NCI-H748 (cell line): ENCODE measurements at regions not wholly inside any gene's neighbourhood (a gene's known extent, or its start where the extent isn't known, plus 50 kb on each side); places are given as distances from the start of the nearest gene placed in this dataset.

Experiments used
- DNase-seq: peaks from one replicate; lab custom pipeline; 2025; ENCODE audit not compliant: unreplicated experiment; lab: John Stamatoyannopoulos, UW

DNA sequence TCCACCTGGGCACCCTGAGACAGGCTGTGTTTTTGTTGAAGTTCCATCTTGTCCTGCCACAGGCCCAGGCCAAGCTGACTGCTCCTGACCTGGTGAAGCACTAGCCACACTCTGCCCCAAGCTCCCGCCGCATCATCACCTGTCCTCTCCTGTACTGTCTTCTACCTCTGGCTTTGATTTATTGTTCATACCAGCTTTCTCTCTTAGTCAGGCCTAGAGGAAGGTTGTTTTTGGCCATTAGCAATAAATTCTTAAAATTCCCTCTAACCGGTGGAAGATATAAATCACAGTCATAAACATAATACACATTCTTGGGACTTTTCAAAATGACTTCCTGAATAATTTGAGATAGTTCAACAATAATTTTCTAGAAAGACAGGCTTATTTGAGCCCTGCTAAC is 169.4 kb downstream of the DAD1 start:
- no peak for DNase-seq

- DNase-seq, result no peak
Measured at GRCh38 chr14:22418631-22419030, 170.4 kb downstream of the DAD1 start.

DNA sequence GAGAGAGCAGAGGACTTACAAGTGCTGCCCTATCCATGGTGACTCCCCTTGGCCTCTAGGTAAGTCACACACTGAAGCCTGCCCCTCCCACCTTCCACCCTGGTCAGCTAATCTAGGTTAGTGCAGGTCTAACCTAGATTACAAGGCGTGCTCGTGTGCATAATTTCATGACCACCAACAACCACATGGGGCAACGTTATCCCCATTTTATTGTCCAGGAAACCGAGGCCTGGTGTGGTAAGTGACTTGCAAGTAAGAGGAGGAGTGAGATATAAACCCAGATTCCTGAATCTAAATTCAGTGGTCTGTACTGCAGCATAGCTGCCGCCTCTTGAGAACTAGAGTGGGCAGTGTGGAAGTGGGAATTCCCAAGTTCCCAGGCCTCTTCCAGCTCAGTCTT is 171.1 kb downstream of the DAD1 start:
- DNase-seq, result no peak

DNA sequence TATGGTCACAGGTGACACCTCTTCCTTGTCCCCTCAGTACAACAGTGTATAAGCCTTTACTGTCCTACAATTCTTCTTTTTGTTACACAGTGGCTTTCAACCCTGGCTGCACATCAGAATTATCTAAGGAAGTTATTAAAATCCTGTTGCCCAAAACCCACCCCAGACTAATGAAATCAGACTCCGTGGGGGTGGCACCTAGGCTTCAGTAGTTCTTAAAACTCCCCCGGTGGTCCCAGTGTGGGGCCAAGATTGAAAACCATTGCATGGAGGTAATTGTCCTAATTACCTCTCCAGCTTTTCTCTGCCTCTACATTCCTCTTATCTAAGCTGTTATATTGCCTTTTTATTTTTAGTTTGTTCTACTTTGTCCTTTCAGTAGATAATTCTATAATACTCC is 172.8 kb downstream of the DAD1 start:
- DNase-seq, result no peak

DNA sequence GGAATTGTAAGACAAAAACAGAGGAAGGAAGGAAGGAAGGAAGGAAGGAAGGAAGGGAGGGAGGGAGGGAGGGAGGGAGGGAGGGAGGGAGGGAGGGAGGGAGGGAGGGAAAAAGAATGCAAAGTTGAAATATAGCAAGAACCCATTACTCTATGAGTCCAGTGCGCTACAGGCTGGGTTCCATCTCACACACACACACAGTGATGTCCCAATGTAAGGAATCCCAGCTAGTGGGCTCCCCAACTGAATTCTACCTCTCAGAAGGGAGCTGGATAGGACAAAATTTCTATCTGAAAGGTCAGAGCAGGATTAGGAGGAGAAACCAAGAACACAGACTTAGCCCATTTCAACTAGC is 173.4 kb downstream of the DAD1 start:
- no peak for DNase-seq

DNA sequence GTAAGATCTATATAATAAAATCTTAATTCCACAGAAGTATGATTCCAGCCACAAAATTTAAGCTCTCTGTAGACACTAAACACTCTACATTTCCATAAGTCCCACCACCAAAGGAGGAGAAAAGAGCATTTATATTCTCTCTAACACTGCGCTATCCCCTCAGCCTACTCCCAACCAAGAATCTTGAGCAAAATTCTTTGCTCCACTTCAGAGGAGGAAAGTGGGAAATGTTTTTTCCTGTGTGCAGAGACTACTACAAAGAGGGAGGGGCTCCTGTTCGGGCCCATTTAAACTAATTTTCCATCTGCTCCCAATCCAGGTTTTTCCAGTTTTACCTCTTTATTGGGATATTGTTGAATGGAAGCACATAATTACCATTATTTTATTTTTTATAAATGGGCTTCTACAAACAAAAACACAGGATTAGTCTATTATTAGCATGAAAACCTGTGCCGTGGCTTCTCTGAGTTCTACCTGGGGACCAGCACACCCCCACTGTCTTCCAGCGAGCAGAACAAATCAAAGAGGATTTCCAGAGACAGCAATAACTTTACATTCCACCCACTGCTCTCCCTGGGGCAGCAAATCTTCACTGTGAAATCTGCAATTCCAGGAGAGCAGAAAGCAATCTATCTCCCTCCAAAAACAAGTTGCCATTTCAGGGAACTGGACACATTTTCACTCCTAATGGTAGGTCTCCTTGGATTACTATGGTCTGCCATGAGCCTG is 174.0 kb downstream of the DAD1 start:
- DNase-seq, result no peak

- no peak for DNase-seq
Measured at GRCh38 chr14:22412926-22413411, 176.1 kb downstream of the DAD1 start.

DNA sequence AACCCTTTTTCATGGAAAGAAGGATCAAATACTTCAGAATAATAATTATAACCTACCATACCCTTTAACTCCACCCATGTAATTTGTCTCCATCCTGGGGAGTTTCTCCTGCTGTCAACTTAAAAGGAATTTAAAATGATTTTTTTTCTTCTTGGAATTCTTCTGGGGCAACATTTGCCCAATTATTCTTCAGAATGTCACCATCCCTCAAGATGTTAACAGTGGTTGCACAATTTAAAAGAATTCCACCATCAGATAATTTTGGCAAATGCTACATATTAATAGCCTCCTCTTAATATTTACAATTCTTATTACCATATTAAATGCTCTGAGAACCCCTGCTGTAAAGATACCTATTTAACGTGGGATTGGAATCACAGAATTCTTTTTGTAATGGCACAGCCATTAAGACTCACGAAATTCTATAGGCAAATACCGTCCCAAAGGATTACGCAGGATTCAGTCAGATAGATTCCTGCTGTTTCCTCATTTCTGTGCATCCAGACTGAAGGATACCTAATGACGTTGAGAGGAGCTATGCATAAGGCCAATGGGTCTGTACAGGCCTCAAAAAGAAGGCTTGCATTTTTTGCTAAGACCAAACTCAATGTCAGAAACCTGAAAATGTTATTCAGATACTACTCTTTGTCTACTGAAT is 177.5 kb downstream of the DAD1 start:
- no peak for DNase-seq

- no peak for DNase-seq
Measured at GRCh38 chr14:22410497-22410896, 178.5 kb downstream of the DAD1 start.

- DNase-seq, result no peak
Measured at GRCh38 chr14:22409006-22409405, 180.0 kb downstream of the DAD1 start.

GRCh38 chr14:22408547-22408946 is 180.5 kb downstream of the DAD1 start:
- no peak for DNase-seq

GRCh38 chr14:22407033-22407432 is 182.0 kb downstream of the DAD1 start:
- DNase-seq, result no peak

- no peak for DNase-seq
Measured at GRCh38 chr14:22405201-22405600, 183.8 kb downstream of the DAD1 start.

GRCh38 chr14:22403296-22403695 is 185.7 kb downstream of the DAD1 start:
- DNase-seq, result no peak

GRCh38 chr14:22400655-22401259 is 188.3 kb downstream of the DAD1 start:
- no peak for DNase-seq

DNA sequence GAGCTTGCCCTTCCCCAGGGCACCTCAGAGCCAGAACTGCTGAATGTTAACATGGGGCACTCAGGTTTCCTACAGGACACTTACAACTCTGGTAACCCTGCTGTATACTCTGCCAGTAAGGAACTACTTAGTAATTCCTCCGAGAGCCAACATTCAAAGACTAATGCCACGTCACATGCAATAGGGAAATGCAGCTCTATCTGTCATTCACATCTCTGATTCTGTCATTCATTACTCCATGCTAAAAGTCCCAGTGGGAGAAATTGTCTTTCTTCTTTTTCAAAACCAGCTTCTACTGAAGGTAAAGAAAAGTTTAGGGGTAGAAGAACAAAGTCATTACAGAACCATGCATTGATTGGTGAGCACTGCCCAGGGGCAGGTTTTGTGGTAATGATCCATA is 189.2 kb downstream of the DAD1 start:
- DNase-seq, result no peak

DNA sequence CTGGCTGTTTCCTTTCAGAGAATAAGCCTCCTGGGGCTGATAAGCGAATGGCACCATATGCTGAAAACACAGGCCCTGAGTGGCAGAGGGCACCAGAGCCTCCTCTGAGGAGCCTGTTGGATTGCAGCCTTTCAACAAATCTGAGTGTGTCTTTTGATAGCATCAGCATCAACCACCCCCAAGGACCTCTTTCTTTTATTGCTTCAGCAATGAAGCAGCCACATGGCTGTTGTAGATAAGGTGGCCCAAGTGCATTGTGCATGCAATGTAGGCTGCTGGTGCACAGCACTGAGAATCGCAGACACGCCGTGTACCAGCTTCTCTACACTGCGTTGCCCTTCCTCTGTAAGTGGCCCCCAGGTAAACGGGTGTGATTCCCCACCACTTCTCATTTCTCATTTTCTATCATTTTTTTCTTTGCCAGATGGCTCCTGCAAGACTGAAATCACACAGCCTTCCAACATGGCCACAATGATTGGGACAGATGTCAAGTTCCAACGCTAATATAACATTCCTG is 191.7 kb downstream of the DAD1 start:
- no peak for DNase-seq

DNA sequence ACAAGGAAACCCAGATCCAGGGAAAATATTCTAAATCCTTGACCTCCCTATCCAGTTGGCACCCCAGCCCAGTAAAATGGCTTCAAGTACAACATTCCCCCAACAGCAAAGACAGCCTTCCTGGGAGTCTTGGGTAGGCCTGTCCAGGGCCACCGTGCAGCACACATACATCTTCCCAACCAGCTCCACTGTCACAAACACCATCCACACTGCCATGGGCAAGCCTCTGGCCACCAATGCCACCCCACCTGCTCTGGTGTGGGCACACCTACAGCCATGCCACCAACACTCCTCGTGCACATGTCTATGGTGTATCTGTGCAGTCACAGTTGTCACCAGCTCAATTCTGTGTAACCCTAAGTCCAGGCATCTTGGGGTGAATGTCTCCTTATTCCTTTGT is 193.2 kb downstream of the DAD1 start:
- DNase-seq, result no peak

DNA sequence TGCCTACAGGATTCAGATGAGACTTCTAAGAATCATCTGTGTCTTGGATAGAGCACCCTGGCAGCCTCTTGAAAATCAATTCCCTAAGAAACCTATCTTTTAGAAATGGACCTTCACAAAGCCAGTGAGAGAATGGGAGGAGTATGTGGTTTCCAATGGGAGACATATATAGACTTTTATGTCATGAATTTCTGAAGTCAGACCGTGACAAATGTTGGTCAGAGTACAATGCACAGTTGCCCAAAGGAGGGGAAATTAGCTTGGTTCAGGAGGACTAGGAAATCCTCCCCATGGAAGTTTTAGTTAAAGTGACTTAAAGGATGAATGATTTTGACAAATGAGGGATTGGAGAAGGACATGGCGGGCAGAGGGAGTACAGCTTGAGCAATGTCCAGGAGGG is 194.4 kb downstream of the DAD1 start:
- no peak for DNase-seq

- no peak for DNase-seq
Measured at GRCh38 chr14:22393796-22394195, 195.2 kb downstream of the DAD1 start.

- peak; percentile 26 for DNase-seq
Measured at GRCh38 chr14:22391908-22392565, 197.0 kb downstream of the DAD1 start.
